GM04504 (cell line): ENCODE measurements at regions not wholly inside any gene's neighbourhood (a gene's known extent, or its start where the extent isn't known, plus 50 kb on each side); places are given as distances from the start of the nearest gene placed in this dataset.

Source experiments
- DNase-seq: peaks from one replicate; pipeline ENCODE4 v3.0.0-alpha.2; 2012; ENCODE audit warnings: low read depth

DNA sequence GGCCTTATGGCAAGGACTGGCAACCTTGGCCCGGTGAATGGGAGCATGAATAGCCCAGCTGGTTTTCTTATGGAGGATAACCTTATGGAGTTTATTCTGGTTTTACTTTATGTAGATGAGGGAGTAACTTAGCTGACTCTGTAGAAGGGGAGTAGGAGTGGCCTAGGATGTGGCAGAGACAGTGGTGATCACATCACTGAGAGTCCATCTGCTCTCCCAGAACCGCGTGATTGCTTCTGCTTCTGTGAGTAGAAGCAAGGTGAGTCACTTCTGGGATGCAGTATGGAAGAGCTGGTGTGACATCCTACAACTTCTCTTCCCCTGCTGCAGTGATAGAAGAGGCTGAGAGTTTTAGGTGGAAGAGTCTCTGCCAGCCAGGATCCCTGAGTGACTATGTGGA lies 129.2 kb downstream of the RPS24 start:
- no peak for DNase-seq

DNA sequence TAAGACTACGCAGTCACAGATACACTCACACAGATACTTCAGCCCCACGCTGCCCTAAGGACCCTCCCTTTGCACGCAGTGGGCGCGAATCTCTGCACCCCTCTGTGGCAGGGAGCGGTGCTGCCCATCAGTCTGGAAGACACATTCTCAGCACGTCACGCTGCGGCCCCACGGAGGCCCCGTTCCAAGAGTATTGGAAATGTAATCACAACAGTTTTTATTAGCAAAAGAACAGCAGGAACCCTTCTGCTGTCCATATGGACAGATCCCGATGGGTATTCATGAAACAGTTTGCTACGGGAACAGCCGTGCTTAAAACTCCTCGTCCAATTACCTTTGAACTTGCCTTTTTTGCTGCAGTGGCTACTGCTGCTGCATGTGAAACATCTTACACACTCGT lies 131.0 kb downstream of the RPS24 start:
- DNase-seq = no peak

DNA sequence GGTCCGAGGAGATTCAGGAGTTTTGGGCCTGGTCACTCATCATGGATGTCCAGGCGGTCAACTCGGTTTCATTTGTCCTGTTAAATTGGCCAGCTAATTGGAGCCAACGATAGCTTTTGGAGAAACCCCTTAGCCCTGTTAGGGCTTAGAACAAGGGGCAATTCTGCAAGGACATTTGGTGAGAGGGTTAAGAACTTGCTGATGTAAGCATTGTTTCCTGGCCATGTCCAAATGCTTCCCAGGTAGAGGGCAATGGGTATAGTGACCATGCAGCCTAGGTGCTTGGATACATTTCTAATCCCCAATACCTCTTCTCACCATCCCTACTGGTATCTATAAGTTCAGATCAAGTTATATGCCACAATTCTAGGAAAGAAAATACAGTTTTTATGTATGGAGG lies 131.5 kb downstream of the RPS24 start:
- DNase-seq = no peak

DNA sequence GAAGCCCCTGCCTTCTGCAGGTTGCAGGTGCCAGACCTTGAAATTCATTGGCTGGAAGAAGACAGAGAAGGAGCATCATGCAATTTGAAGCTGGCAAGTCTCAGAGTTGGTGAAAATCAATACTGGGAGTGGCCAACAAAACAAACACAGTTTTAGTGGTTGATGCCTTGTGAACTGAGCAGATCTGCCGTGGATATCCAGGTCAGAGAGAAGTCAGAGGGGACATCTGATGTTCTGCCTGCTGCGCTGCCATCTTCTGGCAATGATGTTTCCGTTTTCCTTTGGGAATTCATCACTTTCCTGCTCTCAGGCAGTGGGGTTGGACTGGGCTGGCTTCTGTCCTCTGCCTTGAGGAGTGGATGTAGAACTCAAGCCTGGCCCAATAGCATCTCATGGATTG lies 132.0 kb downstream of the RPS24 start:
- no peak for DNase-seq

DNA sequence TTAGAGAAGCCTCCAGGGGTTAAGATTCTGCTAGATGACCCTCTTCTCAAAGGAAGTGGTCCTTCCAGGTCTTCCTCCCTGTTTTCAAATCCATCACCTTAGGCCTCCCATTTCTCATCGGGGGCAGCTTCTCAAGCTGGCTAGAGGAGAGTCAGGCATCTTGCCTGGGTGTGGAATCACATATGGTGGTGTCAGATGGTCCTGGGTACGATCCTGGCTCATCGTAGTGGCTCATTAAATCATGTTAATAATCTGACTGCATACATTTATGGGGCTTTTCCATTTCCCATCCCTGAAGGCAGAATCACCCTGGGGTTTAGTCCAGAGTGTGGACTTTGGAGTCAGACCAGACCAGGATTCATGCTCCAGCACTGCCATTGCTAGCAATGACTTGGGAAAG lies 132.6 kb downstream of the RPS24 start:
- DNase-seq = no peak

DNA sequence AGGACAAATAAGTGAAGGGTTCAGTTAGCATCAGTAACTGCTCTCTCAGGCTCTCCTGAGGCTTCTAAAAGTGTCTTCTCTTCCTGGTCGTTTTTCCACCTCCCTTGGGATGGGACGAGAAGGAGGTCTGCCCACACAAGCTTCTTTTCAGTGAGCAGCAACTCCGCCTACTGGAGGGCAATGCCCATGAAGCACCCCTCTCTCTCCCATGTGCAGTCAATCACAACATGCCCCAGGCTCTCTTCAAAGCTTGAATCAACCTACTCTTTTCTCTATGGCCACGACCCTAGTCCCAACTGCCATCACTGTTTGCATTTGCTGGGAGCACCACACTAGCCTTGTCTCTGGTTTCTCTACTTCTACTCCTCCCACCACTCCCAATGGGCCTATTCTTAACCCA lies 135.6 kb downstream of the RPS24 start:
- no peak for DNase-seq

DNA sequence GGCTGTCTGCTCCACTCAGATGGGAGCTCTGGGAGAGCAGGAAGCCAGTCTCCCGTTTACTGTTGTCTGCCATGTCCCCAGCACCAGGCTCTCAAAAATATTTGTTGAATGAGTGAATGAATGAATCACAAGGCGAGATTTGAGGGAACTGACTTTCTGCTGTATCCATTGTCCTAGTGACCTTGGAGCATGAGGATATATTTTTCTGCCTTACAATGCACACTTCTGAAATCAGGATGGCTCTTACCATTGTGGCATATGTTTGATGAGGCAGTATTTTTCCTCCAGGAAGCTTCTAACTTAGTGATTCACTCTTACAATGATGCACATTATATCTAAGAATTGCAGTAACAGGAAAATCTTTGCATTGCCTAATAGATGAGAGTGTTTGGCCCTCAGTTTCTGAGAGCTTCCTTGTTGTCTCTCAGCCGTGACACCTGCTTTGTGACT lies 136.4 kb downstream of the RPS24 start:
- no peak for DNase-seq

DNA sequence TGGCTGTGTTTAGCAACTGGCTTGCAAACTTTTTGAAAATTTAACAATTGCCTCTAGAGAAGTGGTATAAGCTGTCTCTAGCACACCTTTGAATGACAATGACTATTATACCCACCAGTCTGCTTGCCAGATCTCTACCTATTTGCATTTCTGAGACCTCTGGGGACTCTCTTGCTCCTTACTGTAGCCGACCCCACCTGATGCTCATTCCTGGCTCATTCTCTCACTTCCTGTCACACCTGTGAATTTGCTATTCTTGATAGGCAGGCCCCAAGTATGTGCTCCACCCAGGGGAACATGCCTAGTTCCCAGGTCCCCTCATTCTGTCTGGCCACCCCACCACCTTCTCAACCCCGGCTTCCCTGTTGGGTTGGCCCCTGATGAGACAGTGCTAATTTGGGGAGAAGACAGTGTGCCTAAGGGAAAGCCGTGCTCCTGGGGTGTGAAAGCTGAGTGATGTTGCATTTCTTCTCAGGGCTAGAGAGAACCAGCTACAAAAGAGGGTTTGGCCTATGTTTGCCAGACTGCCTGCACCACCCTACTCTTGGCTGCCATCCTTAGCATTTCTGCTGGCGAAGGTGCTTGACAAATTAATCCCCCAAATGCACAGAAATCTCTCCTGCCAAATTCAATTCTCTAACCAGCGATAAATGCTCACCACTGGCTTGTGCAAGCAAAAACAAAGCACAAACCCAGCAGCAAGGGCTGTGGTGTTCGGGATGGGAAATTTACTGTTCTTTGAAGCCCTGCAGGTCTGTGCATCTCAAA lies 138.2 kb downstream of the RPS24 start:
- DNase-seq = no peak

DNA sequence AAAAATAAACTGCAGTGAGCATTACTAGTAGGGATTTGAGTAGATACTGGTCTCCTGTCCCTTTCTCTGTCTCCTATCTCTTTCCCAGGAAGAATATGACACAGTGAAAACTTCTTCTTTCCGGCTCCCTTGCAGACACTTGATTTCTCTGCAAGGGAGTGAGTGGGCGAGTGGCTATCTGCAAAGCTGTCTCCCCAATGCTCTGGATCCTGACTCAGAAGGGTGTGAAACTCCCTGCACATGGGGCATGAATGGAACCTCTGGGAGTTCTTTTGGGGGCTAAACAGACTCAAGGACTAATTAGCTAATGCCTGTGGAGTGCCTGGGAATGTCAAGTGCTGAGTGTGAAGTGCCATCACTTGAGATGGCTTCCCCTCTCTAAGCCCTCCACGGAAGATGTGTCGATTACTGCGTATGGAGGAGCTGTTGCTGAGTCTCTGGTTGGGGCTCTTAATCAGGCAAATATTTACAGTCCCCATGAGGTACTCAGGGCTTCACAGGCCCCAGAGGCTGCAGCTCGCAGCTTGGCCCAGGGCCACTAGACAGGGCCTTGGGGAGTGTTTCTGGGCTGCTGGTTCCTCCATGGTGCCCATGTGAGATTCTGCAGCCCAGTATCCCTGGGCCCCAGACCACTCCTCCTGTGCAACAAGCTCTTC lies 139.8 kb downstream of the RPS24 start:
- no peak for DNase-seq

DNA sequence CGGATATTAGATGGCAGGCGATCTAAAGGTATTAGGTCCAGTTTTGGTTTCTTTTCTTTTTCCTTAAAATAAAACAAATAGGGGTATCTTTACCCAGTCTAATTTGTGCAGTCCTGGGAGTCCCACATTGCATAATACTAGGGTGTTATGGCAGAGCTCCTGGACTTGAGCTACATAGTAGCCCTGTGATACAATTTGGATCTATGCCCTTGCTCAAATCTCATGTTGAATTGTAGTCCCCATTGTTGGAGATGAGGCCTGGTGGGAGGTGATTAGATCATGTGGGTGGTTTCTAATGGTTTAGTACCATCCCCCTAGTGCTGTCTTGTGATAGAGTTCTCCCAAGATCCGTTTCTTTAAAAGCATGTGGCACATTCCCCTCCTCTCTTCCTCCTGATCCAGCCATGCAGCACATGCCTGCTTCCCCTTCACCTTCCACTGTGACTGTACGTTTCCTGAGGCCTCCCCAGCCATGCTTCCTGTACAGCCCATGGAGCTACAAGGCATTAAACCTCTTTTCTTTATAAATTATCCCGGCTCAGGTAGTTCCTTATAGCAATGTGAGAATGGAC lies 141.9 kb downstream of the RPS24 start:
- no peak for DNase-seq

DNA sequence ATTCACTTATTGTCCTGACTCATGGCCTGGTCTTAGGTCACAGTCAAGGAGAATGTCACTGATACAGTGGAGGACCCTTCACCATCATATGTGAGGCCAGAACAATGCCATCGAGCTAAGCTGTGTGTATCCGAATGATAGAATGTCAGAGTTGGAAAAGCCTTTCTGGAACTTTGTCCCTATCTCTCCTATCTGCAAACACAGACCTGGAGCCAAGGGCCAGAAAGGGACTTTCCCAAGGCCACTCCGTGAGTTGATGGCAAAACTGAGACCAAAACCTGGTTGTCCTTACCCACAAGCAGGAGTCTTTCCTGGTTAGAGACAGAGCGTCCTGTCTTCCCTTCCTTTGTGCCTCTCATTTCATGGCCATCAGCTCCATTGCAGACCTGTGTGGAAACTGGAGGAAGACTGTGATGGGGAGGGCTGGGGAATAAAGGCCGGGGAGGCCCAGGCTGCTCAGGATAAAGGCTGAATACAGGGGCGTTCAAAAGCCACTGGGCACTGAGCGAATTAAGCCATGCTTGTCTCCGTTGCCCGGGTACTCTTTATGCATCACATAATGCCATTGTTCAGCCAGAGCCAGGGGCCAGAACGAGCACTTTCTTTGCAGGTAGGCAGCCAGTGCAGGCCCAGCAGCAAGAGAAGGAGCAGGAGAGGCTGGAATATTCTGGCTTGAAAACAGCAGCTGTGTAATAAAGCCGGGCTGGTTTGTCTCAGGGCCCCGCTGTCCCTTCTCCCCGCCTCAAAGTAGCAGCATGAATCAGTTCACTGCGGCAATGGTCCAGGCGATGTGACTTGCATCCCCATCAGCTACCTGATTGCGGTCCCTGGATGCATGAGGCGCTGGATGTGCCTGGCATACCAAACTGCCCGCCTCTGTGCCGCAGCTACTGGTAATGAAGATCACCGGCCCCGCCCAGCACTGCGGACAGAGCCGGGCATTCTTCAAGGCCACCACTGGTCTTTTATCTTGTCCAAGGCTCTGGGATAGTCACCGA lies 143.0 kb downstream of the RPS24 start:
- no peak for DNase-seq

DNA sequence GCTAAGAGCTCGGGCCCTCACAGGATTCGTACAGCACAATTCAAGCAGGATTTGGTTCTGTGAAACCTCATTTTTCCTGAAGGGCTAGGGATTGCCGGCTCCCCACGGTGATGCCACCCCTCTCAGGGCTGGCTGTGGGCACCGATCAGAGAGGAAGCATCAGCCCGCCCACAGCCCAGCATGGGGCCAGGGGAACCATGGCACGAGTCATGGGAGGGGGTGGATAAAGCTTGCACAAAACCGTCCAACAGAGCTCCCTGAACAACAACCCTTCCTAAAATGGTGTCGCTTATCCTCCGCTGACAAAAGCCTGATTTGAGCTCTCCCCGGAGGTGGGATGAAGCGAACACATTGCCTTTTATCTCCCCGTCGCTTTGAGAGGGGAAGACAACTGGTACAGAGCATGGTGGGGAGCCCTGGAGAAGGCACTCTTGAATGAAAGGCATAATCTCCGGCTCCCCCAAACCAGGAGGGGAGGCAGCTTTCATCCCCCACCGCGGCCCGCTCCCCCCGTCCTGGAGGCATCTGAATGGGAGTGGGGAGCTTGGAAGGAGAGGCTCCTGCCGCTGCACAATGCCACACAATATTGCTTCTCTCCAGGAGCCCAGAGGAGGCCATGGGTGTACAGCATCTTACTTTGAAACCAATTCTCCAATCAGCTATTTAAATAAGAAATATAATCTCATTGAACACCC lies 144.0 kb downstream of the RPS24 start:
- no peak for DNase-seq

DNA sequence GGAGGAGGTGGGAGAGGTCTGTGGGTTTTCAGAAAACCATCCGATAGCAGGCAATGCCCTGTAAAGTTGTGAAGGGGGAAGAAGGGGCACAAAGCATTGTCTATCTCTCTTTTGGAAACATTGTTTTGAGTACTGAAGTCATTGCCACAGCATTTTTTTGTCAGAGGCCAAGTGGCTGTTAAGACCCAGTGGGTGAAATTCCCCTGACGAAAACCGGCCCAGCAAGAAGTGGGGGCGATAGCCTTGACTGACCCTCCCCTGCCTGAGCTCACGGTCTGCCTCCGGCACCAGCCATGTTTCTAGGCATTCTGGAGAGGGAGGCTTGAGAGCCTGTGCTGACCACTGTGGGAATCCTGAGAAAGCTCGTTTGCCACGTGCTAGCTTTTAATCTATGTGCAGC lies 144.7 kb downstream of the RPS24 start:
- DNase-seq = no peak

DNA sequence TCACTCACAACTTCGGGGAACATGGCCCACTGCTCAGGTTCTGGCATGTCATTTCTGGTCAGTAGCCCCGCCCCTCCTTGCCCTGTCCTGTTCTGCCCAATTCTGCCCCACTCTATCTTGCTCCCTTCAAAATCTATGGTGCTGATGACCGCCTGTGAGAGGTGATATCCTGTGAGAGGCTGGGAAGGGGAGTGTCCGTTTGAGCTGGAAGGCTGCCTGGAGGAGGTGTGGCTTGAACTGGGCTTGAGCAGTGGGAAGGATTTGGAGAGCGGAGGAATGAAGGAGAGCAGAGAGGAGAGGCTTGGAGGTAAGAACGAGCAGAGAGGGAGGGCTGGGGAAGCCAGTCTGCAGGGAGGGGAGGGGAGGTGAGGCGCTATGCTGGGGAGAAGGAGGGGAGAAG lies 145.3 kb downstream of the RPS24 start:
- no peak for DNase-seq

DNA sequence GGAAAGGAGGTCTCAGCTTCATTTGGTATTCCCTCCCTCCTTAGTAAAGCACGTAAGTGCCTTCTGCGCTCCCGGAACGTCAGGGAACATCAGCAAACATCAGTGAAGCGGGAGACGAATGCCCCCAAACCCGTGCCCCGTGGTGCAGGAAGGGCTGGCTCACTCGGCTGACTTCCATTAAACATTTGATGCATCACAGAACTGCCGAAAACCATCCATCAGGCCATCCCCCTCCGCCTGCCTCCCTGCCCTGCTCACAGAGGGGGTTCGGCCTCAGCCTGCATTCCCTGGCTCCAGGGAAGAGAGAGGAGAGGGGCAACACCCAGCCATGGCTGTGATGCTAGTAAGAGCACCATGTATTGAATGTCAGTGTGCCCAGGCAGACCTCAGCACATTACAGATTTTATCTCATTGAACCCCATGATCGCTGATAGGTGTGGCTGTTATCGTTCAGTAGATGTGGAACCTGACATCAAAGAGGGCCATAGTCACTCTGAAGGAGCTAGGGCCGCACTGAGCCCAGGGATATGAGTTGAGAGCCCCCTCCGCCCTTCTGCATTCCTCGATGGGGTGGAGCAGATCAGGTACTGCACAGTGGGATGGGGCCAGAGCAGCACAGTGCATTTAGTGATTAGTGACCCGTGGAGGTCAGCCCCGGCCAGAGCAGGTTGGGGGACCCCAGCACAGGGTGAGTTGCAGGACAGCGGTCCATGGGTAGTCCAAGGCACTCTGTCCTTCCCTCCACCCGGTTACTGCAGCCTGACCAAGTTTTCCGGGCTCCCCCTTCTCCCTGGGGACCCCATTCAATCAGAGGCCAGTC lies 146.4 kb downstream of the RPS24 start:
- no peak for DNase-seq

DNA sequence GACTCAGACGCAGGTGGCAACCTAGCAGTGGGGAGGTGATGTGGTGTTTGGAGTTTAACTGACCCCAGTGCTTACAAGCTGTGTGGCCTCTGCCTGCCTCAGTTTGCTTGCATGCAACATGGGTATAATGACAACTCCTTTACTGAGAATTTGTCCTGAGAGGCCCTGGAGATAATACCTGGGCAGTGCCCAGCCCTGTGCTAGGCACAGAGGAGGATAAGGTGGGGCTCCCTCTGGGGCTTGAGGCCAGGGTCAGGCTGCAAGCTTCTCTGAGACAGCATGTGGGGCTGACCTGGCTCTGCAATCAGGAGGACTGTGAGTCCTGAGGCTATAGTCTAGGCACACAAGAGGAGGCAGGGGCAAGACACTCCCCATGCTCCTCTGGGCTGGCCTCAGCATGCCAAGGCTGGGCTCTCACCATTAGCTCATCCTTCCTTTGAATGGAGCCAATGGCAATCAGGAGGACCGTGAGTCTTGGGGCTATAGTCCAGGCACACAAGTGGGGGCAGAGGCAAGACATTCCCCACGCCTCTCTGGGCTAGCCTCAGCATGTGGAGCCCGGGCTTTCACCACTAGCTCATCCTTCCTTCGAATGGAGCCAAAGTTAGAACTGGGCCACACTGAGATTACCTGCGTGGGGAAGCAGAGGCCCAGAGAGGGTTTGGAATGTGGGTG lies 147.9 kb downstream of the RPS24 start:
- DNase-seq = no peak

DNA sequence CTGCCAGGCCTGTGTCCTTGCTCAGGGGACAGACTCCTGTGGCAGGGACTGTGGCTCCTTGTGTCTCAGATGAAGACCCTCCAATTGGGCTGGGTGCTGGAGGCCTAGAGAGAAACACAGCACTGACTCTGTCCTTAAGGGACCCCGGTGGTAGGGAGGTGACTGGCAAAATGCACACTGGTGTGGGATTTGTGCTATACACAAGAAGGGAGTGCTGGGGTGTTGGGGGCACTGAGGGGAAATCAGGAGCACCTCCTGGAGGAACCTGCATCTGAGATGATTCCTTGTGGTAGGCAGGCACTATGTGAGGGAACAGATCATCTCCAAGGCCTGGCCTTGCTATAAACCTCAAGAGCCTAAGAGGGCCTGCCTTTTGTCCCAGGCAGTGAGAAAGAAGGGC lies 149.2 kb downstream of the RPS24 start:
- DNase-seq = no peak

DNA sequence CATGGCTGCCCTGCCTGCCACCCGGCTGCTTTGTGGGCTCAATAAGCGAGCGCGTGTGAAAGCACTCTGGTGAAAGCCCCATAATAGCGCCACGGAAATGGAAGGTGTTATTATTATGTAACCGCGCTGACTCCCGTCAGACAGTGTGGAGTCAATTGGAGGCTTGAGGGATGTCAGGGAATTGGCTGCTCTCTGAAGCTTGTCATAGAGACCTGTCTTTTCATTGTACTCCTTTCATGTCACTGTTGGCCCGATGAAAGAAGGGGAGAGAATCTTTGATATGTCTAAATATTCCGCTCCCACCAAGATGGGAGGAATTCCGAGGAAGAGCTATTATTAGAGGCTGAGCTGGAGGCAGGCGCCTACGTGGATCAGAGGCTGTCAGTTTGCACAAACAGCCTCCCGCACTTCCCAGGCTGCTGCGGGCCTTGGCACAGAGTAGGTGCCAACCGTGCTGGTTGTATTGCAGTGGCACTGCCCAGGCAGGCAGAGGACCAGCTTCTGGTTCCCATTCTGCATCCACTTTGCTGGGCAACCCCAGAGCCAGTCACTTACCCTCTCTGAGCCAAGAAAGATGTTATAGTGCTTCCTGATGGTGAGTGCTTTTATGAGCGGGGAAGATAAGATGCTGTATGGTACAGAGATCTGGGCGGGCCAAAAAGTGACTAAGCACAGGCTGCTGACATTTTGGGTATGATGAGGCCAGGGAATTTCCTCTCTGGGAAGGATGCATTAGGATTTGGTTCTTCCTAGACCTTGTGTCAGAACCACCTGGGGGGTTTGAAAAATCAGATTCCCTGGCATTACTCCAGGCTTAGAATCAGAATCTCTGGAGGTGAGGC lies 151.4 kb downstream of the RPS24 start:
- DNase-seq = no peak

DNA sequence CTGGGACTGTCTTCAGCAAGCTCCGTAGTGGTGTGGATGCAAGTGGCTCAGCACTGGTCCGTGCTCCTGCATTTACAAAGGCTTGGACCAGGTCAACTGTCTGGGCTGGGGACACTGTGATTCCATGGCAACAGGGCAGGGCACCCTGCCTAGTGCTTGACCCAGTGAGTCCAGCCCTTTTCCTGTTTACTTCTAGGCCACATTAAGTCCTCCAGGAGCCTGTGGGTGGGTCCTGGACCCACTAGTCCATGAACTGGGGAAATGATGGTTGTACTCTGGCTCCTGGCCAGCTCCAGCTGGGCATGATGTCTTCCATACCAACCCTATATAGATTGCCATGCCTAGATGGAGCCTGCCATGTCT lies 152.0 kb downstream of the RPS24 start:
- DNase-seq = no peak
